Thymus (tissue), 11 donors: ENCODE measurements at regions not wholly inside any gene's neighbourhood (a gene's known extent, or its start where the extent isn't known, plus 50 kb on each side); places are given as distances from the start of the nearest gene placed in this dataset.

Experiments used
- DNase-seq, 9 donors: peaks; one replicate each; pipeline ENCODE4 v3.0.0-alpha.2; 2013; ENCODE audit warnings: low spot score in 9 of 9, low read depth in 6 of 9, missing footprints in 1 of 9
- H3K27ac ChIP-seq, 2 donors: one replicate each; pipeline ENCODE4 v1.5.1; 2013; ENCODE audit warnings: control low read depth in 1 of 2, low read depth in 1 of 2, low read length in 1 of 2, mild to moderate bottlenecking in 1 of 2, moderate library complexity in 1 of 2
- H3K27me3 ChIP-seq, 2 donors: one replicate each; pipeline ENCODE4 v1.5.1; 2013; ENCODE audit warnings: low read length in 1 of 2; ENCODE audit not compliant: control insufficient read depth in 2 of 2, insufficient read depth in 1 of 2
- H3K36me3 ChIP-seq, 2 donors: one replicate each; pipeline ENCODE4 v1.5.1; 2013; ENCODE audit warnings: low read length in 1 of 2, mild to moderate bottlenecking in 1 of 2, moderate library complexity in 1 of 2; ENCODE audit not compliant: control insufficient read depth in 2 of 2, insufficient read depth in 2 of 2
- H3K4me1 ChIP-seq, 2 donors: one replicate each; pipeline ENCODE4 v1.5.1; 2013; ENCODE audit warnings: low read length in 2 of 2; ENCODE audit not compliant: control insufficient read depth in 2 of 2, insufficient read depth in 2 of 2
- H3K4me3 ChIP-seq, 2 donors: one replicate each; pipeline ENCODE4 v1.5.1; 2013; ENCODE audit warnings: low read length in 2 of 2, control low read depth in 1 of 2, mild to moderate bottlenecking in 1 of 2
- H3K9me3 ChIP-seq, 2 donors: one replicate each; pipeline ENCODE4 v1.5.1; 2013; ENCODE audit warnings: low read length in 1 of 2, mild to moderate bottlenecking in 1 of 2; ENCODE audit not compliant: control insufficient read depth in 2 of 2, insufficient read depth in 1 of 2
- WGBS: extraction: QIAGEN DNeasy Blood & Tissue Kit; methylation state at CpG from one replicate; pipeline ENCODE4 v1.1.7; 2013; 5-methylcytosine and 5-hydroxymethylcytosine counted together
- donor health status: healthy.

DNA sequence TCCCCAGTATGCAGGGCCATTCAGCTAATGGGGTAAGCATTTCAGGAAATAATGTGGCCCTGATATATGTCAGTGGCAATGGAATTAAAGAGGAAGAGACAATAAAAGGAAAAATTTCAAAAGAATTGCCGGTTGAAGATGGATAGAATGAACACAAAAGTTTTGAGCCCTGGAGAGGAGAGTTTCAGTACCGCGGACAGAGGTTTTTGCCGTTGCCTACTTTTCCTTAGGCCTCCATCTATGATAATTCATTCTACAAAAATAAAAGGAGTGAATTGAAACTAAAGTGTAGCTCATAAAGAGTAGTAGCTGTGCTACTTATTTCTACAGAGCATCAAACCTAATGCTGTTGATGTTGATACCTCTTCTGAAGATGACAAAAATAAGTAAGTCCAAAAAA, 140.7 kb downstream of the RNASET2 start:
- H3K27me3 ChIP-seq: peaks cover 0 to 2% of the 10 kb centered on the region in 2 donors
- 66% methylated on average over 4 of the region's 4 CpGs for WGBS
- H3K4me3 ChIP-seq: no peak overlapping the region
- no peaks in the 10 kb centered on the region for H3K9me3 ChIP-seq
- H3K4me1 ChIP-seq: no peaks in the 10 kb centered on the region
- H3K27ac ChIP-seq: no peak overlapping the region
- H3K36me3 ChIP-seq: no peaks in the 10 kb centered on the region
- DNase-seq: peak in 3 of 9 donors; percentile 2 to 30 (median 4)

- no peak for DNase-seq
- no peaks in the 10 kb centered on the region for H3K36me3 ChIP-seq
- H3K4me3 ChIP-seq: no peak overlapping the region
- no peaks in the 10 kb centered on the region for H3K4me1 ChIP-seq
- 78% methylated on average over 7 of the region's 7 CpGs for WGBS
- peaks cover 0 to 2% of the 10 kb centered on the region in 2 donors for H3K27me3 ChIP-seq
- no peaks in the 10 kb centered on the region for H3K9me3 ChIP-seq
- H3K27ac ChIP-seq: no peak overlapping the region
Measured at GRCh38 chr6:166814390-166814789, 142.0 kb downstream of the RNASET2 start.

DNA sequence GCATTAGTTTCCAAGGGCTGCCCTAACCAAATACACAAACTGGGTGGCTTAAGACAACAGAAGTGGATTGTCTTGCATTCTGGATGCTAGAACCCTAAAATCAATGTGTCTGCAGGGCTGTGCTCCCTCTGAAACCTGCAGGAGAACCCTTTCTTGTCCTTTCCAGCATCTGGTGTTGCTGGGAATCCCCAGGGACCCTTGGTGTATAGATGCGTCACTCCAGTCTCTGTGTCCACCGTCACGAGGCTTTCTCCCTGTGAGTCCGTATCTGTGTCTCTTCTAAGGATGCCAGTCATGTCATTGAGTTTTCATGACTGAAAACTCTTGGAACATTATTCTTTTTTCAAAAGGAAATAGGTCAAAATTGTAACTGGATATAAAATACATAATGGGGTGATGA, 142.9 kb downstream of the RNASET2 start:
- no peaks in the 10 kb centered on the region for H3K9me3 ChIP-seq
- over 99% methylated on average over 4 of the region's 4 CpGs for WGBS
- no peak overlapping the region for H3K27ac ChIP-seq
- no peak overlapping the region for H3K4me3 ChIP-seq
- H3K27me3 ChIP-seq: no peaks in the 10 kb centered on the region
- H3K4me1 ChIP-seq: no peaks in the 10 kb centered on the region
- H3K36me3 ChIP-seq: no peaks in the 10 kb centered on the region
- no peak for DNase-seq

GRCh38 chr6:166810864-166811263, 145.5 kb downstream of the RNASET2 start:
- Histone ChIP-seq H3K27ac (no peak overlapping the region), H3K9me3 (no peaks in the 10 kb centered on the region), H3K27me3 (no peaks in the 10 kb centered on the region), H3K36me3 (no peaks in the 10 kb centered on the region), H3K4me3 (no peak overlapping the region), H3K4me1 (no peaks in the 10 kb centered on the region)
- WGBS: 97% methylated on average over 6 of the region's 6 CpGs
- DNase-seq: no peak

- WGBS: 83% methylated on average over 8 of the region's 8 CpGs
- no peaks in the 10 kb centered on the region for H3K9me3 ChIP-seq
Measured at GRCh38 chr6:166809721-166810120, 146.6 kb downstream of the RNASET2 start.

DNA sequence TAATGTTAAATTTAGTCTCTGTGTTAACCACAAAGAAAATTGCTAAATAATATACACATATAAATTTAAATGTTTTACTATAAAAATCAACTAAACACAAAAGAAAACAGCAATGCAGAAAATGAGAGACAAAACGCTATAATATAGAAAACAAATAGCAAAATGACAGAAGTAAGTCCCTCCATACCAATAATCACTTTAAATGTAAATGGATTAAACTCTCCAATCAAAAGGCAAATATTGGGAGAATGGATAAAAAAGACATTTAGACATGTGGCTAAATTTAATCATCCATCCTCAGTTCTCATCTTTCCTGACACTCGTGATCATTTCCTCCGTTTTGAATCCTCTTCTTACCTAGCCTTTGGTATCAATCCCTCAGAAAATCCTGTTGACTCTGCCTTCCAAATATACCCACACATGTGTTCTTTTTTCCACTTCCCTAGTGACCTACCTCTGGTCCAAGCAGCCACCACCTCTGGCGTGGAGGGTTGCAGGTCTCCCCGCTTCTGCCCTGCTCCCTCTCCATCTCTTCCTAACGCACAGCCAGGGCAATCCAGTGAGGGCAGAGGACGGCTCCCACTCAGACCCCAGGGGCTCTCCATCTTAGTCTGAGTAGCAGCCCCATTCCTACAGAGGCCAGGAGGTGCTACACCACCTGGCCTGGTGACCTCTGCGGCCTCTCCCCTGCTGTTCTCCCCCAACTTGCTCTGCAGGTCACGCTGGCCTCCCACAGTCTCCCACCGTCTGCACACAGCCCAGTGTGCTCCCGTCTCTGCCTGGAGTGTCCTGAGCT, 149.2 kb downstream of the RNASET2 start:
- H3K27ac ChIP-seq: no peak overlapping the region
- H3K36me3 ChIP-seq: no peaks in the 10 kb centered on the region
- H3K4me3 ChIP-seq: no peak overlapping the region
- no peaks in the 10 kb centered on the region for H3K4me1 ChIP-seq
- DNase-seq: no peak
- 97% methylated on average over 11 of the region's 11 CpGs for WGBS
- no peaks in the 10 kb centered on the region for H3K9me3 ChIP-seq
- no peaks in the 10 kb centered on the region for H3K27me3 ChIP-seq

More at GRCh38 chr6:166809721-166810120, 146.6 kb downstream of the RNASET2 start:
- no peaks in the 10 kb centered on the region for H3K4me1 ChIP-seq
- H3K4me3 ChIP-seq: no peak overlapping the region
- no peak for DNase-seq
- no peaks in the 10 kb centered on the region for H3K36me3 ChIP-seq
- H3K27ac ChIP-seq: no peak overlapping the region
- no peaks in the 10 kb centered on the region for H3K27me3 ChIP-seq

GRCh38 chr6:166806217-166806838, 150.0 kb downstream of the RNASET2 start:
- H3K36me3 ChIP-seq: no peaks in the 10 kb centered on the region
- H3K27me3 ChIP-seq: no peaks in the 10 kb centered on the region
- no peak overlapping the region for H3K27ac ChIP-seq
- H3K4me3 ChIP-seq: no peak overlapping the region
- no peaks in the 10 kb centered on the region for H3K4me1 ChIP-seq
- H3K9me3 ChIP-seq: no peaks in the 10 kb centered on the region
- WGBS: 94% methylated on average over 1 of the region's 1 CpG
- DNase-seq: no peak

DNA sequence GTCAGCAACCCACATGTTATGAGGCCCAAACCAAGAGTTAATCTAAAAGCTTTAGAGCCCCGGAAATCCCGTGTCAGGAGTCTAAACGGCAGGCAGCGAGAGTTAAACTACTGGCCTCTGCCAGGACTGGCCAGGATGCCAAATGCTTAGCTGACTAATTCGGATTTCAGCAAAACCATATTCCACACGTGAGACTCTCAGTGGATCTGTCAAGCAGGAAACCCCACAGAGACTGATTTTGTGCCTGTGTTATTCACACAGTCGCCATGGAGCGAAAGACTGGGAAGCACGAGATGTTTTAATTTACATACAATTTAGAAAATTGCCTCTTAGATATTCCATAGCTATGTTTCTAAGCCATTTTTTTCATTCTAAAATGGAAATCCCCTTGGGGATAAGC, 152.9 kb downstream of the RNASET2 start:
- WGBS: 94% methylated on average over 9 of the region's 9 CpGs

DNA sequence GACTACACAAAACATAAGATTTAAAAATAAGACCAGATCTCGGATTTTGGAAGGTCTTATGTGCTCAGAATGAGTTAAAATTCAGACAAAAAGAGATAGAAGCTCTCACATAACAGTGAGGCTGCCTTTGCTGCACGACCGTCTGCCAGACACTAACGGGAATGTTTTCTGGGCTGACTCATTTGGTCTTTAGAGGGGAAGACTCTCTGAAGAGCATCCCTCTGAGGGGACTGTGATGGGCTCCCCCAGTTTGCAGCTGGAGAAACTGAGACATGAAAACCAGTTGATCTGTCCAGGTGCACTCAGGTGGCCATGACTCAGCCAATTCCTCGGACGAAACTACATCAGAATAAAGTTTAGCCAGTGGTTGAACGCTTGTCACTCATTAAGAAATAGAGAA, 153.9 kb downstream of the RNASET2 start:
- WGBS: 90% methylated on average over 7 of the region's 7 CpGs
- Histone ChIP-seq H3K4me3 (no peak overlapping the region), H3K27me3 (no peaks in the 10 kb centered on the region), H3K4me1 (no peaks in the 10 kb centered on the region), H3K9me3 (no peaks in the 10 kb centered on the region), H3K27ac (no peak overlapping the region), H3K36me3 (no peaks in the 10 kb centered on the region)
- DNase-seq: no peak

More for the DNA sequence above, 152.9 kb downstream of the RNASET2 start:
- H3K36me3 ChIP-seq: no peaks in the 10 kb centered on the region
- no peaks in the 10 kb centered on the region for H3K4me1 ChIP-seq
- no peaks in the 10 kb centered on the region for H3K27me3 ChIP-seq
- H3K9me3 ChIP-seq: no peaks in the 10 kb centered on the region
- no peak overlapping the region for H3K27ac ChIP-seq
- DNase-seq: no peak
- H3K4me3 ChIP-seq: no peak overlapping the region
